Activated naive CD4-positive, alpha-beta T cell treated with anti-CD3 and anti-CD28 coated beads, Interleukin-2, amount 10 ng/mL, durations not matched to agents 7 days and 5 days (primary cell): ENCODE measurements at regions not wholly inside any gene's neighbourhood (a gene's known extent, or its start where the extent isn't known, plus 50 kb on each side); places are given as distances from the start of the nearest gene placed in this dataset.
"Not testable (repeated sequence)": the region's sequence is repeated elsewhere in the genome, so short reads cannot be mapped to it uniquely, and the experiment has no call there.

Source experiments
- CTCF ChIA-PET: fragments of 350-600 bp; sonication (Branson Sonifier 250); formaldehyde crosslinking; loops from one replicate; lab custom pipeline; 2021; ENCODE audit warnings: antibody characterized with exemption; lab: Charles Lee
- DNase-seq: peaks from one replicate; pipeline ENCODE4 v3.0.0-alpha.2; 2020
- H3K27ac Mint-ChIP-seq: one replicate; pipeline ENCODE4 v1.8.0; 2021; ENCODE audit warnings: mild to moderate bottlenecking, moderate library complexity, mixed read lengths
- H3K27me3 Mint-ChIP-seq: one replicate; pipeline ENCODE4 v1.8.0; 2021; ENCODE audit warnings: mild to moderate bottlenecking, mixed read lengths
- H3K36me3 Mint-ChIP-seq: one replicate; pipeline ENCODE4 v1.8.0; 2021; ENCODE audit warnings: mixed read lengths
- H3K4me1 Mint-ChIP-seq: one replicate; pipeline ENCODE4 v1.8.0; 2021; ENCODE audit warnings: mixed read lengths
- H3K4me3 Mint-ChIP-seq: one replicate; pipeline ENCODE4 v1.8.0; 2021; ENCODE audit warnings: mild to moderate bottlenecking, moderate library complexity, mixed read lengths
- H3K9me3 Mint-ChIP-seq: one replicate; pipeline ENCODE4 v1.8.0; 2021; ENCODE audit warnings: mixed read lengths

GRCh38 chr4:81685104-81685503, 213.4 kb upstream of the RASGEF1B start:
- no peaks in the 10 kb centered on the region for H3K36me3 Mint-ChIP-seq
- no peaks in the 10 kb centered on the region for H3K27me3 Mint-ChIP-seq
- H3K27ac Mint-ChIP-seq = no peak overlapping the region
- H3K4me1 Mint-ChIP-seq = no peaks in the 10 kb centered on the region
- H3K4me3 Mint-ChIP-seq = no peak overlapping the region
- H3K9me3 Mint-ChIP-seq = no peaks in the 10 kb centered on the region
- no peak for DNase-seq
- CTCF ChIA-PET = interaction anchor here (1.4 kb wide), 1 partner anchor 10 kb away, joined by 3 read pairs; no protein-coding TSS in a partner anchor

- CTCF ChIA-PET = no interaction called here
- DNase-seq = no peak
- Mint-ChIP-seq H3K4me1 (no peaks in the 10 kb centered on the region), H3K9me3 (no peaks in the 10 kb centered on the region), H3K4me3 (no peak overlapping the region), H3K27me3 (no peaks in the 10 kb centered on the region), H3K36me3 (no peaks in the 10 kb centered on the region), H3K27ac (no peak overlapping the region)
Measured at GRCh38 chr4:81684352-81684751, 212.6 kb upstream of the RASGEF1B start.

GRCh38 chr4:81682492-81682891, 210.8 kb upstream of the RASGEF1B start:
- no peak for DNase-seq
- H3K27ac Mint-ChIP-seq = no peak overlapping the region
- CTCF ChIA-PET = no interaction called here
- H3K4me3 Mint-ChIP-seq = no peak overlapping the region
- H3K36me3 Mint-ChIP-seq = no peaks in the 10 kb centered on the region
- no peaks in the 10 kb centered on the region for H3K4me1 Mint-ChIP-seq
- no peaks in the 10 kb centered on the region for H3K9me3 Mint-ChIP-seq
- no peaks in the 10 kb centered on the region for H3K27me3 Mint-ChIP-seq

GRCh38 chr4:81679315-81679714, 207.6 kb upstream of the RASGEF1B start:
- Mint-ChIP-seq H3K9me3 (no peaks in the 10 kb centered on the region), H3K4me3 (no peak overlapping the region), H3K27ac (no peak overlapping the region), H3K4me1 (no peaks in the 10 kb centered on the region), H3K27me3 (no peaks in the 10 kb centered on the region), H3K36me3 (no peaks in the 10 kb centered on the region)
- DNase-seq = no peak
- CTCF ChIA-PET = no interaction called here

- Mint-ChIP-seq H3K4me3 (no peak overlapping the region), H3K27me3 (no peaks in the 10 kb centered on the region), H3K4me1 (no peaks in the 10 kb centered on the region), H3K27ac (no peak overlapping the region), H3K9me3 (no peaks in the 10 kb centered on the region), H3K36me3 (no peaks in the 10 kb centered on the region)
- CTCF ChIA-PET = no interaction called here
- no peak for DNase-seq
Measured at GRCh38 chr4:81678801-81679200, 207.1 kb upstream of the RASGEF1B start.

- CTCF ChIA-PET = no interaction called here
- DNase-seq = no peak
- no peaks in the 10 kb centered on the region for H3K27me3 Mint-ChIP-seq
Measured at GRCh38 chr4:81676537-81676936, 204.8 kb upstream of the RASGEF1B start.

GRCh38 chr4:81675791-81676393, 204.2 kb upstream of the RASGEF1B start:
- no peak overlapping the region for H3K27ac Mint-ChIP-seq
- CTCF ChIA-PET = no interaction called here
- no peaks in the 10 kb centered on the region for H3K4me1 Mint-ChIP-seq
- H3K27me3 Mint-ChIP-seq = no peaks in the 10 kb centered on the region
- H3K4me3 Mint-ChIP-seq = no peak overlapping the region
- no peak for DNase-seq
- H3K36me3 Mint-ChIP-seq = no peaks in the 10 kb centered on the region
- H3K9me3 Mint-ChIP-seq = no peaks in the 10 kb centered on the region

More at GRCh38 chr4:81676537-81676936, 204.8 kb upstream of the RASGEF1B start:
- H3K4me3 Mint-ChIP-seq = no peak overlapping the region
- H3K36me3 Mint-ChIP-seq = no peaks in the 10 kb centered on the region
- no peak overlapping the region for H3K27ac Mint-ChIP-seq
- no peaks in the 10 kb centered on the region for H3K4me1 Mint-ChIP-seq
- no peaks in the 10 kb centered on the region for H3K9me3 Mint-ChIP-seq

GRCh38 chr4:81673961-81674360, 202.3 kb upstream of the RASGEF1B start:
- Mint-ChIP-seq H3K27ac (no peak overlapping the region), H3K4me1 (no peaks in the 10 kb centered on the region), H3K27me3 (no peaks in the 10 kb centered on the region), H3K36me3 (no peaks in the 10 kb centered on the region), H3K4me3 (no peak overlapping the region), H3K9me3 (no peaks in the 10 kb centered on the region)
- CTCF ChIA-PET = interaction anchor here (1.4 kb wide), 1 partner anchor 9 kb away, joined by 3 read pairs; no protein-coding TSS in a partner anchor
- DNase-seq = no peak

- H3K4me1 Mint-ChIP-seq, H3K27ac Mint-ChIP-seq, H3K4me3 Mint-ChIP-seq, H3K27me3 Mint-ChIP-seq, H3K36me3 Mint-ChIP-seq, DNase-seq, CTCF ChIA-PET, H3K9me3 Mint-ChIP-seq: not testable (repeated sequence)
Measured at GRCh38 chr4:81668328-81668727, 196.6 kb upstream of the RASGEF1B start.

GRCh38 chr4:81667539-81667938, 195.8 kb upstream of the RASGEF1B start:
- H3K4me1 Mint-ChIP-seq = no peaks in the 10 kb centered on the region
- no peaks in the 10 kb centered on the region for H3K36me3 Mint-ChIP-seq
- H3K27me3 Mint-ChIP-seq = no peaks in the 10 kb centered on the region
- no peak overlapping the region for H3K27ac Mint-ChIP-seq
- no peak for DNase-seq
- H3K4me3 Mint-ChIP-seq = no peak overlapping the region
- H3K9me3 Mint-ChIP-seq = no peaks in the 10 kb centered on the region
- CTCF ChIA-PET = no interaction called here

- H3K36me3 Mint-ChIP-seq = no peaks in the 10 kb centered on the region
- DNase-seq = no peak
- no peaks in the 10 kb centered on the region for H3K4me1 Mint-ChIP-seq
- no peaks in the 10 kb centered on the region for H3K9me3 Mint-ChIP-seq
- no peak overlapping the region for H3K4me3 Mint-ChIP-seq
- CTCF ChIA-PET = interaction anchor here (1.3 kb wide), 1 partner anchor 21 kb away, joined by 3 read pairs; no protein-coding TSS in a partner anchor
- H3K27ac Mint-ChIP-seq = no peak overlapping the region
- no peaks in the 10 kb centered on the region for H3K27me3 Mint-ChIP-seq
Measured at GRCh38 chr4:81666491-81666890, 194.8 kb upstream of the RASGEF1B start.

- Mint-ChIP-seq H3K4me1 (no peaks in the 10 kb centered on the region), H3K4me3 (no peak overlapping the region)
- CTCF ChIA-PET = interaction anchor here (0.6 to 1.3 kb wide), 2 partner anchors 9 to 22 kb away, joined by 3 read pairs; no protein-coding TSS in a partner anchor
Measured at GRCh38 chr4:81665649-81666048, 193.9 kb upstream of the RASGEF1B start.

GRCh38 chr4:81665045-81665444, 193.3 kb upstream of the RASGEF1B start:
- CTCF ChIA-PET = interaction anchor here (0.6 to 1.0 kb wide), 2 partner anchors 9 to 14 kb away, joined by 3 read pairs; no protein-coding TSS in a partner anchor
- no peaks in the 10 kb centered on the region for H3K36me3 Mint-ChIP-seq
- no peaks in the 10 kb centered on the region for H3K4me1 Mint-ChIP-seq
- H3K9me3 Mint-ChIP-seq = no peaks in the 10 kb centered on the region
- H3K27ac Mint-ChIP-seq = no peak overlapping the region
- H3K4me3 Mint-ChIP-seq = no peak overlapping the region
- no peaks in the 10 kb centered on the region for H3K27me3 Mint-ChIP-seq
- no peak for DNase-seq

More at GRCh38 chr4:81665649-81666048, 193.9 kb upstream of the RASGEF1B start:
- H3K27me3 Mint-ChIP-seq = no peaks in the 10 kb centered on the region
- H3K9me3 Mint-ChIP-seq = no peaks in the 10 kb centered on the region
- H3K36me3 Mint-ChIP-seq = no peaks in the 10 kb centered on the region
- no peak for DNase-seq
- H3K27ac Mint-ChIP-seq = no peak overlapping the region

GRCh38 chr4:81664079-81664478, 192.4 kb upstream of the RASGEF1B start:
- no peak for DNase-seq
- Mint-ChIP-seq H3K4me1 (no peaks in the 10 kb centered on the region), H3K36me3 (no peaks in the 10 kb centered on the region), H3K27ac (no peak overlapping the region), H3K27me3 (no peaks in the 10 kb centered on the region), H3K4me3 (no peak overlapping the region), H3K9me3 (no peaks in the 10 kb centered on the region)
- CTCF ChIA-PET = interaction anchor here (1.0 kb wide), 1 partner anchor 13 kb away, joined by 3 read pairs; no protein-coding TSS in a partner anchor

GRCh38 chr4:81663368-81663767, 191.7 kb upstream of the RASGEF1B start:
- Mint-ChIP-seq H3K36me3 (no peaks in the 10 kb centered on the region), H3K4me3 (no peak overlapping the region), H3K27ac (no peak overlapping the region), H3K4me1 (no peaks in the 10 kb centered on the region), H3K27me3 (no peaks in the 10 kb centered on the region), H3K9me3 (no peaks in the 10 kb centered on the region)
- CTCF ChIA-PET = no interaction called here
- DNase-seq = no peak
